Glutamatergic neuron (in vitro differentiated cells): ENCODE measurements at regions not wholly inside any gene's neighbourhood (a gene's known extent, or its start where the extent isn't known, plus 50 kb on each side); places are given as distances from the start of the nearest gene placed in this dataset.

ENCODE experiments used
- DNase-seq: peaks from one replicate; pipeline ENCODE4 v3.0.0; 2022
- H3K27ac Mint-ChIP-seq: one replicate; pipeline ENCODE4 v1.8.0; 2020; ENCODE audit warnings: mild to moderate bottlenecking, mixed read lengths, inconsistent platforms; ENCODE audit not compliant: unreplicated experiment
- H3K27me3 Mint-ChIP-seq: one replicate; pipeline ENCODE4 v1.8.0; 2020; ENCODE audit warnings: mild to moderate bottlenecking, moderate library complexity, mixed read lengths, inconsistent platforms; ENCODE audit not compliant: unreplicated experiment
- H3K36me3 Mint-ChIP-seq: one replicate; pipeline ENCODE4 v1.8.0; 2020; ENCODE audit warnings: mild to moderate bottlenecking, mixed read lengths, inconsistent platforms; ENCODE audit not compliant: unreplicated experiment
- H3K4me1 Mint-ChIP-seq: one replicate; pipeline ENCODE4 v1.8.0; 2020; ENCODE audit warnings: mild to moderate bottlenecking, low read depth, mixed read lengths, inconsistent platforms; ENCODE audit not compliant: unreplicated experiment
- H3K4me3 Mint-ChIP-seq: one replicate; pipeline ENCODE4 v1.8.0; 2020; ENCODE audit warnings: mild to moderate bottlenecking, mixed read lengths, inconsistent platforms; ENCODE audit not compliant: unreplicated experiment
- H3K9me3 Mint-ChIP-seq: one replicate; pipeline ENCODE4 v1.8.0; 2020; ENCODE audit warnings: mild to moderate bottlenecking, moderate library complexity, mixed read lengths, inconsistent platforms; ENCODE audit not compliant: unreplicated experiment
- TF ChIP-seq, protein P1 (sequence below): fragments of 200-600 bp; sonication (generic); IDR thresholded peaks from one replicate; pipeline ENCODE4 v1.5.0; 2021; ENCODE audit not compliant: partially characterized antibody, unreplicated experiment

DNA sequence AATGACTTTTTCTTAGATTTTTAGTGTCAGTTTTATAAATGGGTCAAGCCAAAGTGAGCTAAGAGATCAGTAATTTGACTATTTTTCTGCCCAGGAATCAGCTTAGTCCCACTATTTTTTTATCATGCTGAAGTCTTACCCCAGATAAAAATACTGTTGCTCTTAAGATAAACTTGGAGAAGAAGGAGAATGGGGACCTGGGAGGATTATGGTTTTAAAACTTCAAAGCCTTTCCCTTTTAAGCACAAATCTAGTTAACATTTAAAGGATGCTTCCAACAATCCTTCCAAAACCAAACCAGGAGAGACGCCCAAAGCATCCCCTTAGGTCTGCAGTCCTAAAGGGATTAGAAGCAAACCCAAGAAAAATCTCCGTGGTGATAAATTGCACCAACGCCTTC lies 172.4 kb downstream of the SP3 start:
- Mint-ChIP-seq H3K27ac (no peak overlapping the region), H3K4me1 (peaks cover 8% of the 10 kb centered on the region)
- TF ChIP-seq, protein P1, sequence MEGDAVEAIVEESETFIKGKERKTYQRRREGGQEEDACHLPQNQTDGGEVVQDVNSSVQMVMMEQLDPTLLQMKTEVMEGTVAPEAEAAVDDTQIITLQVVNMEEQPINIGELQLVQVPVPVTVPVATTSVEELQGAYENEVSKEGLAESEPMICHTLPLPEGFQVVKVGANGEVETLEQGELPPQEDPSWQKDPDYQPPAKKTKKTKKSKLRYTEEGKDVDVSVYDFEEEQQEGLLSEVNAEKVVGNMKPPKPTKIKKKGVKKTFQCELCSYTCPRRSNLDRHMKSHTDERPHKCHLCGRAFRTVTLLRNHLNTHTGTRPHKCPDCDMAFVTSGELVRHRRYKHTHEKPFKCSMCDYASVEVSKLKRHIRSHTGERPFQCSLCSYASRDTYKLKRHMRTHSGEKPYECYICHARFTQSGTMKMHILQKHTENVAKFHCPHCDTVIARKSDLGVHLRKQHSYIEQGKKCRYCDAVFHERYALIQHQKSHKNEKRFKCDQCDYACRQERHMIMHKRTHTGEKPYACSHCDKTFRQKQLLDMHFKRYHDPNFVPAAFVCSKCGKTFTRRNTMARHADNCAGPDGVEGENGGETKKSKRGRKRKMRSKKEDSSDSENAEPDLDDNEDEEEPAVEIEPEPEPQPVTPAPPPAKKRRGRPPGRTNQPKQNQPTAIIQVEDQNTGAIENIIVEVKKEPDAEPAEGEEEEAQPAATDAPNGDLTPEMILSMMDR: no peak

DNA sequence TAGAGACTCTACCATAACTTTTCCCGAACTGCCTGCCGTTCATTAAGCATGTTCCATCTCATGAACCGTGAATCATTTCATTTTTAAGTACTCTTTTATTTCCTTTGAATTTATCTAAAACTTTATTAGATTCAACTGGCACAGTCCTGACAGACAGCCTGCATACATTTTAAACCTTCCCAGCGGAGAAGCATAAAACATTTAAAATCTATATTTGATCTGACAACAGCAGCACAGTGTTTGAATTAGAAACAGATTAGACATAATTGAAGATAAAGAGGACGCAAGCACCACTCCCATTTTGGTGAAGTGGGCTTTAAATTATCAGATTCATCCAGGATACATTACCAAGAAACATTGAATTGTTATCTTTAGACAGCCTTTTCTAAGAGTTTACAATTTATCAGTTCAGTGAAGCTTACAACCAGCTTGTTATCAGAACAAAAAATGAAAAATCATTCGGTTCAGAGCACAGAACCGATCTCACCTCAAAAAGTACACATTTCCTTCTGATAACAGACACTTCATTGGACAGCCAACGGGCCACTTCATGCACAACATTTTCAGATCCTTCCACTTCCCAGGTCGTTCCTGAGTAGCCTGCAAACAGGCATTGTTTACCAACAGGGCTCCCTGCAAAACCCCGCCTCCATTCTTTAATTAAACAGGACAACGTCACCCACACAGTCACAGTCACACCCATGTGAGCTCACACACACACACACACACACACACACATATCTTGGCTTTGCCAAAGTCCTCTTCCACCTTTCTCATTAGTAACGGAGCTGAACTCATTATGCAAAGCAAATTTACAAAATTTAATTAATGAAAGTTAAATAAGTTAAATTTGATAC lies 171.2 kb downstream of the SP3 start:
- TF ChIP-seq, protein P1: no peak
- DNase-seq: no peak
- H3K4me3 Mint-ChIP-seq: no peak overlapping the region
- H3K36me3 Mint-ChIP-seq: no peaks in the 10 kb centered on the region
- H3K4me1 Mint-ChIP-seq: peaks cover 8% of the 10 kb centered on the region
- no peaks in the 10 kb centered on the region for H3K27me3 Mint-ChIP-seq
- peaks cover 4% of the 10 kb centered on the region for H3K9me3 Mint-ChIP-seq
- no peak overlapping the region for H3K27ac Mint-ChIP-seq

More for the DNA sequence above, 172.4 kb downstream of the SP3 start:
- H3K4me3 Mint-ChIP-seq: no peak overlapping the region
- H3K27me3 Mint-ChIP-seq: no peaks in the 10 kb centered on the region
- H3K9me3 Mint-ChIP-seq: peaks cover 4% of the 10 kb centered on the region
- no peak for DNase-seq
- no peaks in the 10 kb centered on the region for H3K36me3 Mint-ChIP-seq

DNA sequence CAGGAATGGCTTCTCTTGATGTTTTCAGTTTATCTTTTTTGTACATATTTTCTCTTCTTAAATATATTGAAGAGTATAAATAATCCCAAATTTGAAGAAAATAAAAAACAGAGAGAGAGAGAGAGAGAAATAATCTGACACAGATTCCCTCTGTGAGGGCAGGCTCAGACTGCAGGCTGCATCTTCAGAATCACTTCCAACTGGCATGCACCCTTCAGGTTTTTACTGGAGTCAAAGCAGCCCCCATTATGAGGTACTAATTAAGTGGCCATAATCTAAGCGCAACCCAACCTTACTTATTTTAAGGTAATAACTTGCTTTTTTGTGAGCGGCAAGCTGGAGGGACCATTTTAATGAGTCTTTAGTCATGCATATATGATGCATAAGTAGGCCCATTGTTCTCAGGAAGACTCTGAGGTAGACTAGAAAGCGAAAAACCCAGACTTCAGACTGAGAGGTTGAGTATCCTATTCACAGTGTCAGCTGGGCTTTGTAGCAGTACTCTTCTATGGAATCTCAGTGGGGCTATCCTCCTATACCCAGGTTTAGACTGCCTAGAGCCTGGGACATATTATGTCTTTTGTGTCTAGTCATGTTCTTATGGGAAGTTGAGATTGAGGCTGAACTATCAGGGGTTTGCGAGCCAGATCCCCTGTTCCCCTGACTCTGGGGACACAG lies 167.4 kb downstream of the SP3 start:
- H3K27me3 Mint-ChIP-seq: no peaks in the 10 kb centered on the region
- no peak overlapping the region for H3K4me3 Mint-ChIP-seq
- TF ChIP-seq, protein P1: no peak
- no peaks in the 10 kb centered on the region for H3K36me3 Mint-ChIP-seq
- no peaks in the 10 kb centered on the region for H3K9me3 Mint-ChIP-seq
- DNase-seq: no peak
- H3K27ac Mint-ChIP-seq: no peak overlapping the region
- H3K4me1 Mint-ChIP-seq: no peaks in the 10 kb centered on the region

DNA sequence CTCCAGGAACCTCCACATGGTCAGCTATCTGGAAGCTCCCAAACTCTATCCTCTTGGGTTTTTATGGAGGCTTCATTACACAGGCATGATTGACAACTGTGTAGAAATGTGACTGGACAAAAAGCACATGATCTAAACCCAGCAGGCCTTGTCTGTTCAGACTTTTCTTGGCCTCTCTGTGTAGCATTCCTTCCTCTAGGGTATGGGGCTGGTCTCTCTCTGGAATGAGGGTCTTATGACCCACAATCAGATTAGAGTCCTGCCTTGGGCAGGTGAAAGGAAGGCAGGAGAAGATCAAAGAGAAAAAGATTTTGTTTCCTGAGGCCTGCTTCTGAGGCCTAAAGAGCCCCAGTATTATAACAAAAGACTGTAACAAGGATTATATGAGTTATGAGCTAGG lies 162.7 kb downstream of the SP3 start:
- H3K9me3 Mint-ChIP-seq: peaks cover 4% of the 10 kb centered on the region
- peaks cover 2% of the 10 kb centered on the region for H3K27me3 Mint-ChIP-seq
- TF ChIP-seq, protein P1: no peak

DNA sequence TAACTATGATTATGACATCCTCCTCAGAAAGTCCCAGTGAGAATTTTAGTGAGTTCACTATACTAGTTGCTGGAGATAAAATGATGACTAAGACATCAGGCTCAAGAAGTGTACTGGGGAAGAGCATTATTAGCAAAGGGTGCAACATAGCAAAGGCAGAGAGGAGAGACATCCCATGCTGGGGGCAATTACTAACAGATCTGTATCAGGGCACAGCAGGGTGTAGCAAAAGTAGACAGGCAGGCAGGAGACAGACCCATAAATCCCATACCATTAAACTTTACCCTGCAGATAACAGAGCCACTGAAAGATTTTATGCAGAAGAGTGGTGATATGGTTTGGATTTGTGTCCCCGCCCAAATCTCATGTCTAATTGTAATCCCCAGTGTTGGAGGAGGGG lies 161.7 kb downstream of the SP3 start:
- Mint-ChIP-seq H3K4me1 (no peaks in the 10 kb centered on the region), H3K27me3 (peaks cover 2% of the 10 kb centered on the region), H3K4me3 (no peak overlapping the region), H3K27ac (no peak overlapping the region), H3K9me3 (peaks cover 4% of the 10 kb centered on the region), H3K36me3 (peaks cover 5% of the 10 kb centered on the region)
- TF ChIP-seq, protein P1: no peak
- no peak for DNase-seq

More for the DNA sequence above, 162.7 kb downstream of the SP3 start:
- no peak for DNase-seq
- no peak overlapping the region for H3K27ac Mint-ChIP-seq
- H3K4me3 Mint-ChIP-seq: no peak overlapping the region
- H3K36me3 Mint-ChIP-seq: no peaks in the 10 kb centered on the region
- H3K4me1 Mint-ChIP-seq: no peaks in the 10 kb centered on the region
